Lower leg skin (tissue), 4 donors: ENCODE measurements at regions not wholly inside any gene's neighbourhood (a gene's known extent, or its start where the extent isn't known, plus 50 kb on each side); places are given as distances from the start of the nearest gene placed in this dataset.
"Not testable (repeated sequence)": the region's sequence is repeated elsewhere in the genome, so short reads cannot be mapped to it uniquely, and the experiment has no call there.

Experiments
- DNase-seq, 2 donors: peaks; one replicate each; pipeline ENCODE4 v3.0.0-alpha.2; 2019; ENCODE audit warnings: low spot score in 2 of 2
- H3K4me3 ChIP-seq: fragments of 200-600 bp; sonication (generic); 2 replicates; pipeline ENCODE4 v1.5.1; 2017; ENCODE audit warnings: mild to moderate bottlenecking, low read depth; ENCODE audit not compliant: poor library complexity, severe bottlenecking
- CTCF ChIP-seq, 3 donors: fragments of 450-650 bp; IDR thresholded peaks; one replicate each; pipeline ENCODE4 v1.5.1; 2016; ENCODE audit warnings: antibody characterized with exemption in 3 of 3, mild to moderate bottlenecking in 3 of 3, moderate library complexity in 2 of 3
- POLR2A ChIP-seq, 2 donors: fragments of 450-650 bp; IDR thresholded peaks; one replicate each; pipeline ENCODE4 v1.6.1; 2016 to 2017; ENCODE audit warnings: antibody characterized with exemption in 2 of 2, mild to moderate bottlenecking in 1 of 2, moderate library complexity in 1 of 2
- WGBS, 2 donors: methylation state at CpG; one replicate each; pipeline ENCODE4 v1.1.5; 2018; 5-methylcytosine and 5-hydroxymethylcytosine counted together
- intact Hi-C: fragments of 100-400 bp; cut with DNase I; formaldehyde crosslinking; loops from one replicate; pipeline ENCODE4 v1.15.0; 2023; ENCODE audit warnings: low total_unique reads

- intact Hi-C loops = no loop called here
Observed at GRCh38 chr6:139983555-139984276, 609.3 kb upstream of the CITED2 start.

GRCh38 chr6:139982652-139983295 is 608.3 kb upstream of the CITED2 start:
- no peak for TF ChIP-seq CTCF (IDR thresholded peaks at IDR 0.05)
- DNase-seq = no peak
- intact Hi-C loops = no loop called here
- H3K4me3 ChIP-seq = no peak overlapping the region
- WGBS, 2 donors = 17 to 20% methylated on average over 4 of the region's 4 CpGs

More at GRCh38 chr6:139983555-139984276, 609.3 kb upstream of the CITED2 start:
- no peak for DNase-seq
- TF ChIP-seq CTCF (IDR thresholded peaks at IDR 0.05) (no peak), POLR2A (IDR thresholded peaks at IDR 0.05) (no peak)
- H3K4me3 ChIP-seq = no peak overlapping the region
- WGBS, 2 donors = 54 to 60% methylated on average over 5 of the region's 5 CpGs

GRCh38 chr6:139982195-139982594 is 607.7 kb upstream of the CITED2 start:
- WGBS, 2 donors = 0 to 7% methylated on average over 1 of the region's 1 CpG
- intact Hi-C loops = no loop called here
- no peak for DNase-seq
- H3K4me3 ChIP-seq = no peak overlapping the region
- no peak for TF ChIP-seq POLR2A (IDR thresholded peaks at IDR 0.05)
- no peak for TF ChIP-seq CTCF (IDR thresholded peaks at IDR 0.05)

- 2 to 6% methylated on average over 5 of the region's 5 CpGs for WGBS, 2 donors
- TF ChIP-seq POLR2A (IDR thresholded peaks at IDR 0.05) (no peak), CTCF (IDR thresholded peaks at IDR 0.05) (no peak)
- intact Hi-C loops = no loop called here
- H3K4me3 ChIP-seq = no peak overlapping the region
- DNase-seq = no peak
Observed at GRCh38 chr6:139981768-139982181, 607.3 kb upstream of the CITED2 start.

- TF ChIP-seq POLR2A (IDR thresholded peaks at IDR 0.05) (no peak), CTCF (IDR thresholded peaks at IDR 0.05) (no peak)
- WGBS, 2 donors = 78 to 83% methylated on average over 1 of the region's 1 CpG
- H3K4me3 ChIP-seq = no peak overlapping the region
- intact Hi-C loops = no loop called here
- DNase-seq = no peak
Observed at GRCh38 chr6:139981066-139981624, 606.7 kb upstream of the CITED2 start.

GRCh38 chr6:139980631-139981030 is 606.2 kb upstream of the CITED2 start:
- intact Hi-C loops, DNase-seq: not testable (repeated sequence)
- 48 to 56% methylated on average over 3 of the region's 3 CpGs for WGBS, 2 donors

More at GRCh38 chr6:139980631-139981030, 606.2 kb upstream of the CITED2 start:
- not testable (repeated sequence) for H3K4me3 ChIP-seq
